ENCODE measurements at regions not wholly inside any gene's neighbourhood (a gene's known extent, or its start where the extent isn't known, plus 50 kb on each side); places are given as distances from the start of the nearest gene placed in this dataset.

- TF ChIP-seq HNF4A (conservative IDR thresholded peaks at IDR 0.05) (no peak), RAD21 (IDR thresholded peaks at IDR 0.05) (no peak), CTCF (IDR thresholded peaks at IDR 0.05; ENCODE audit: low read depth, low read length, missing input control) (no peak), ZBTB33 (IDR thresholded peaks at IDR 0.05) (no peak), TAF1 (conservative IDR thresholded peaks at IDR 0.05) (no peak), RXRA (IDR thresholded peaks at IDR 0.05) (no peak), REST (IDR thresholded peaks at IDR 0.05) (no peak), MAX (IDR thresholded peaks at IDR 0.05) (no peak), JUND (IDR thresholded peaks at IDR 0.05) (no peak), FOXA1 (IDR thresholded peaks at IDR 0.05) (no peak), HNF4G (IDR thresholded peaks at IDR 0.05) (no peak), ATF3 (IDR thresholded peaks at IDR 0.05) (no peak), EGR1 (IDR thresholded peaks at IDR 0.05; ENCODE audit: low read depth in 2 of 2) (no peak), YY1 (IDR thresholded peaks at IDR 0.05) (no peak)
Measured at GRCh38 chr18:41561961-41562360, 393.1 kb upstream of the PIK3C3 start.

All from liver (tissue), 3 donors.